Kidney (tissue), 13 donors: ENCODE measurements at regions not wholly inside any gene's neighbourhood (a gene's known extent, or its start where the extent isn't known, plus 50 kb on each side); places are given as distances from the start of the nearest gene placed in this dataset.

Source experiments
- DNase-seq, 5 donors: peaks; one replicate each; pipeline ENCODE4 v3.0.0-alpha.2; 2013 to 2020
- FAIRE-seq: peaks from 2 replicates; lab custom pipeline; 2012; peaks lifted over from hg19 to GRCh38; lab: Jason Lieb, UNC
- H3K27ac ChIP-seq, 2 donors: one replicate each; pipeline ENCODE4 v1.7.0; 2013; ENCODE audit warnings: low read depth in 2 of 2, low read length in 2 of 2, inconsistent platforms in 1 of 2
- H3K27me3 ChIP-seq: one replicate; pipeline ENCODE4 v1.7.1; 2013; ENCODE audit warnings: low read length, inconsistent platforms; ENCODE audit not compliant: control insufficient read depth, insufficient read depth
- H3K36me3 ChIP-seq, 3 donors: one replicate each; pipeline versions ENCODE4 v1.7.0 to v1.7.1; 2013; ENCODE audit warnings: low read length in 3 of 3, control low read depth in 1 of 3, inconsistent platforms in 1 of 3; ENCODE audit not compliant: insufficient read depth in 3 of 3, control insufficient read depth in 2 of 3
- H3K4me1 ChIP-seq, 3 donors: one replicate each; pipeline versions ENCODE4 v1.7.0 to v1.7.1; 2013; ENCODE audit warnings: low read length in 3 of 3, inconsistent platforms in 1 of 3, low read depth in 1 of 3; ENCODE audit not compliant: control insufficient read depth in 2 of 3, insufficient read depth in 2 of 3
- H3K4me3 ChIP-seq, 3 donors: one replicate each; pipeline versions ENCODE4 v1.7.0 to v1.8.1; 2013; ENCODE audit warnings: low read length in 3 of 3, control low read depth in 1 of 3, inconsistent platforms in 1 of 3
- H3K9ac ChIP-seq, 3 donors: one replicate each; pipeline versions ENCODE4 v1.7.0 to v1.7.1; 2013; ENCODE audit warnings: low read length in 3 of 3, control low read depth in 1 of 3, inconsistent platforms in 1 of 3
- H3K9me3 ChIP-seq, 3 donors: one replicate each; pipeline versions ENCODE4 v1.7.0 to v1.7.1; 2013; ENCODE audit warnings: low read length in 3 of 3, control low read depth in 1 of 3, inconsistent platforms in 1 of 3; ENCODE audit not compliant: control insufficient read depth in 2 of 3, insufficient read depth in 1 of 3
- CTCF ChIP-seq: IDR thresholded peaks from 3 replicates; pipeline ENCODE4 v1.5.1; 2012; ENCODE audit warnings: mild to moderate bottlenecking, moderate library complexity, borderline replicate concordance; ENCODE audit not compliant: insufficient read depth; ENCODE audit errors: extremely low read depth
- intact Hi-C: fragments of 100-400 bp; cut with DNase I; formaldehyde crosslinking; loops from one replicate; pipeline ENCODE4 v1.11.1; 2022
- donor health status: control.
- donor health status: control.
- donor health status: control.
- donor health status: control.
- donor health status: control.
- donor health status: DM: yes; HTN: yes; CAD: no.
- donor health status: Normal renal cell carcinoma (clear cell type).

- intact Hi-C loops: no loop called here
- FAIRE-seq: no peak
Observed at GRCh38 chr7:119660080-119660479, 612.9 kb upstream of the KCND2 start.

GRCh38 chr7:119664601-119665000 lies 608.4 kb upstream of the KCND2 start:
- Histone ChIP-seq H3K4me1 (no peaks in the 10 kb centered on the region), H3K27ac (no peak overlapping the region), H3K36me3 (no peaks in the 10 kb centered on the region), H3K27me3 (no peaks in the 10 kb centered on the region), H3K4me3 (no peak overlapping the region), H3K9ac (no peak overlapping the region), H3K9me3 (no peaks in the 10 kb centered on the region)
- intact Hi-C loops: no loop called here
- TF ChIP-seq CTCF: no peak
- no peak for FAIRE-seq
- DNase-seq: no peak

More at GRCh38 chr7:119660080-119660479, 612.9 kb upstream of the KCND2 start:
- no peaks in the 10 kb centered on the region for H3K4me1 ChIP-seq
- H3K27me3 ChIP-seq: no peaks in the 10 kb centered on the region
- no peak overlapping the region for H3K9ac ChIP-seq
- no peak for TF ChIP-seq CTCF
- no peaks in the 10 kb centered on the region for H3K9me3 ChIP-seq
- DNase-seq: no peak
- H3K27ac ChIP-seq: no peak overlapping the region
- no peaks in the 10 kb centered on the region for H3K36me3 ChIP-seq
- H3K4me3 ChIP-seq: no peak overlapping the region

GRCh38 chr7:119665796-119666195 lies 607.2 kb upstream of the KCND2 start:
- FAIRE-seq (no peak), DNase-seq (no peak)
- no peaks in the 10 kb centered on the region for H3K27me3 ChIP-seq
- no peaks in the 10 kb centered on the region for H3K9me3 ChIP-seq
- no peaks in the 10 kb centered on the region for H3K36me3 ChIP-seq
- no peak overlapping the region for H3K27ac ChIP-seq
- H3K4me3 ChIP-seq: no peak overlapping the region
- H3K4me1 ChIP-seq: no peaks in the 10 kb centered on the region
- intact Hi-C loops: no loop called here
- H3K9ac ChIP-seq: no peak overlapping the region
- TF ChIP-seq CTCF: no peak

- Histone ChIP-seq H3K36me3 (no peaks in the 10 kb centered on the region), H3K9ac (no peak overlapping the region), H3K4me3 (no peak overlapping the region), H3K9me3 (no peaks in the 10 kb centered on the region), H3K4me1 (no peaks in the 10 kb centered on the region), H3K27me3 (no peaks in the 10 kb centered on the region), H3K27ac (no peak overlapping the region)
- DNase-seq: no peak
- FAIRE-seq: no peak
- no peak for TF ChIP-seq CTCF
- intact Hi-C loops: no loop called here
Observed at GRCh38 chr7:119681336-119681735, 591.6 kb upstream of the KCND2 start.
